H1 (cell line): ENCODE measurements at regions not wholly inside any gene's neighbourhood (a gene's known extent, or its start where the extent isn't known, plus 50 kb on each side); places are given as distances from the start of the nearest gene placed in this dataset.

ENCODE experiments used
- CTCF ChIA-PET: fragments of 300-600 bp; sonication (Branson Sonifier 250); formaldehyde crosslinking; loops from one replicate; lab custom pipeline; 2021; ENCODE audit not compliant: partially characterized antibody; lab: Charles Lee
- POLR2A ChIA-PET: fragments of 300-600 bp; sonication (Branson Sonifier 250); formaldehyde crosslinking; loops from one replicate; lab custom pipeline; 2021; ENCODE audit warnings: inconsistent platforms; ENCODE audit not compliant: partially characterized antibody; lab: Charles Lee
- DNase-seq, 2 experiments: peaks; one replicate each; pipeline versions ENCODE4 v3.0.0 to v3.0.0-alpha.2; 2010 to 2022; ENCODE audit warnings: low spot score in 2 of 2, low read depth in 1 of 2, mixed read lengths in 1 of 2
- FAIRE-seq: peaks from 2 replicates; lab custom pipeline; 2011; peaks lifted over from hg19 to GRCh38; lab: Jason Lieb, UNC
- H2AFZ ChIP-seq: 2 replicates; pipeline ENCODE4 v1.8.1; 2012; ENCODE audit warnings: low read length, inconsistent platforms
- H2AK5ac ChIP-seq: 2 replicates; pipeline ENCODE4 v1.6.1; 2013; ENCODE audit warnings: low read depth, low read length
- H2BK120ac ChIP-seq: replicated peaks from 2 replicates; pipeline ENCODE3; 2013; ENCODE audit warnings: low read depth, low read length, inconsistent platforms
- H2BK12ac ChIP-seq: 2 replicates; pipeline ENCODE4 v1.6.1; 2013; ENCODE audit warnings: low read depth, low read length
- H2BK15ac ChIP-seq: 2 replicates; pipeline ENCODE4 v1.6.1; 2013; ENCODE audit warnings: low read length
- H2BK20ac ChIP-seq: 2 replicates; pipeline ENCODE4 v1.6.1; 2013; ENCODE audit warnings: low read length
- H2BK5ac ChIP-seq: 2 replicates; pipeline ENCODE4 v1.6.1; 2013; ENCODE audit warnings: low read depth, low read length
- H3K14ac ChIP-seq: 2 replicates; pipeline ENCODE4 v1.6.1; 2013; ENCODE audit warnings: inconsistent platforms; ENCODE audit not compliant: insufficient read length
- H3K18ac ChIP-seq: 2 replicates; pipeline ENCODE4 v1.6.1; 2013; ENCODE audit warnings: low read length; ENCODE audit errors: extremely low read depth
- H3K23ac ChIP-seq: 2 replicates; pipeline ENCODE4 v1.6.1; 2013; ENCODE audit warnings: inconsistent platforms; ENCODE audit not compliant: insufficient read length
- H3K23me2 ChIP-seq: 2 replicates; pipeline ENCODE4 v1.6.1; 2013; ENCODE audit warnings: low read depth, low read length
- H3K27ac ChIP-seq: 2 replicates; pipeline ENCODE4 v1.6.1; 2011; ENCODE audit warnings: low read depth, low read length, inconsistent platforms
- H3K27me3 ChIP-seq, 4 experiments: replicated peaks in 1 of 4; 1 replicate in 1 of 4; 2 replicates in 3 of 4; pipeline versions ENCODE4 v1.6.1 to v1.8.1; 2011 to 2013; ENCODE audit warnings: low read length in 3 of 4, mild to moderate bottlenecking in 3 of 4, inconsistent platforms in 2 of 4, mixed read lengths in 2 of 4, moderate library complexity in 1 of 4; ENCODE audit not compliant: control insufficient read depth in 3 of 4, insufficient read depth in 3 of 4; ENCODE audit errors: extremely low read depth in 1 of 4
- H3K36me3 ChIP-seq, 4 experiments: 2 replicates each; pipeline versions ENCODE4 v1.6.1 to v1.8.1; 2011 to 2013; ENCODE audit warnings: mild to moderate bottlenecking in 4 of 4, low read length in 3 of 4, moderate library complexity in 2 of 4, control low read depth in 1 of 4, inconsistent platforms in 1 of 4; ENCODE audit not compliant: insufficient read depth in 4 of 4, control insufficient read depth in 2 of 4
- H3K4ac ChIP-seq: replicated peaks from 2 replicates; pipeline ENCODE3; 2013; ENCODE audit warnings: low read length, low read depth, mixed read lengths, inconsistent platforms; ENCODE audit not compliant: insufficient read length
- H3K4me1 ChIP-seq, 4 experiments: replicated peaks in 1 of 4; 1 replicate in 1 of 4; 2 replicates in 3 of 4; pipeline versions ENCODE4 v1.6.1 to v1.8.1; 2011 to 2013; ENCODE audit warnings: low read length in 3 of 4, inconsistent platforms in 2 of 4, mixed read lengths in 1 of 4; ENCODE audit not compliant: insufficient read depth in 4 of 4, control insufficient read depth in 3 of 4
- H3K4me2 ChIP-seq, 2 experiments: 2 replicates each; pipeline versions ENCODE4 v1.6.1 to v1.8.1; 2011 to 2013; ENCODE audit warnings: low read depth in 2 of 2, low read length in 2 of 2, control low read depth in 1 of 2, inconsistent platforms in 1 of 2, mild to moderate bottlenecking in 1 of 2; ENCODE audit not compliant: insufficient read depth in 1 of 2
- H3K4me3 ChIP-seq, 4 experiments: fragments of 200-600, 300-600 bp in 1 of 4; sonication (generic), shearing (Covaris generic), sonication (Bioruptor Twin) in 1 of 4; 2 replicates each; pipeline versions ENCODE4 v1.5.1 to v1.8.1; 2011 to 2016; ENCODE audit warnings: low read length in 4 of 4, low read depth in 3 of 4, control low read depth in 2 of 4, inconsistent platforms in 2 of 4, mild to moderate bottlenecking in 2 of 4, mixed read lengths in 1 of 4, moderate library complexity in 1 of 4; ENCODE audit not compliant: insufficient read depth in 2 of 4; ENCODE audit errors: extremely low read depth in 1 of 4
- H3K56ac ChIP-seq: replicated peaks from 2 replicates; pipeline ENCODE3; 2013; ENCODE audit warnings: low read depth, mild to moderate bottlenecking, mixed read lengths, low read length, inconsistent platforms; ENCODE audit not compliant: insufficient read length
- H3K79me1 ChIP-seq: 2 replicates; pipeline ENCODE4 v1.6.1; 2013; ENCODE audit warnings: low read depth, low read length, control low read depth
- H3K79me2 ChIP-seq, 2 experiments: 2 replicates each; pipeline versions ENCODE4 v1.6.1 to v1.8.1; 2012 to 2013; ENCODE audit warnings: low read length in 2 of 2, mild to moderate bottlenecking in 2 of 2, inconsistent platforms in 1 of 2; ENCODE audit not compliant: insufficient read depth in 2 of 2, control insufficient read depth in 1 of 2
- H3K9ac ChIP-seq, 4 experiments: replicated peaks in 1 of 4; 1 replicate in 1 of 4; 2 replicates in 3 of 4; pipeline versions ENCODE4 v1.6.1 to v1.8.1; 2011 to 2013; ENCODE audit warnings: low read depth in 3 of 4, low read length in 3 of 4, control low read depth in 2 of 4, mild to moderate bottlenecking in 2 of 4, moderate library complexity in 2 of 4, inconsistent platforms in 1 of 4; ENCODE audit errors: extremely low read depth in 1 of 4
- H3K9me3 ChIP-seq, 2 experiments: 2 replicates each; pipeline versions ENCODE4 v1.6.1 to v1.8.1; 2012 to 2013; ENCODE audit warnings: mild to moderate bottlenecking in 2 of 2, moderate library complexity in 2 of 2, control low read depth in 1 of 2, inconsistent platforms in 1 of 2, low read depth in 1 of 2, low read length in 1 of 2, mixed read lengths in 1 of 2; ENCODE audit not compliant: insufficient read depth in 2 of 2
- H4K20me1 ChIP-seq, 2 experiments: replicated peaks in 1 of 2; 2 replicates each; pipeline versions ENCODE3 to v1.8.1; 2011 to 2013; ENCODE audit warnings: inconsistent platforms in 2 of 2, low read length in 2 of 2, mild to moderate bottlenecking in 1 of 2; ENCODE audit not compliant: insufficient read depth in 2 of 2, control insufficient read depth in 1 of 2
- H4K5ac ChIP-seq: 2 replicates; pipeline ENCODE4 v1.6.1; 2013; ENCODE audit warnings: low read length, low read depth, mixed read lengths, inconsistent platforms; ENCODE audit not compliant: insufficient read length
- H4K8ac ChIP-seq: 2 replicates; pipeline ENCODE4 v1.8.0; 2013; ENCODE audit warnings: mild to moderate bottlenecking, moderate library complexity, low read length, inconsistent platforms; ENCODE audit not compliant: insufficient read depth; ENCODE audit errors: extremely low read depth
- H4K91ac ChIP-seq: replicated peaks from 2 replicates; pipeline ENCODE3; 2013; ENCODE audit warnings: low read length, mixed read lengths, inconsistent platforms; ENCODE audit not compliant: insufficient read length
- ATF2 ChIP-seq: IDR thresholded peaks from 2 replicates; pipeline ENCODE4 v1.6.1; 2012; ENCODE audit warnings: low read length, inconsistent platforms
- BCL11A ChIP-seq, 2 experiments: IDR thresholded peaks; one replicate each; pipeline ENCODE4 v1.6.1; 2011; ENCODE audit warnings: low read depth in 2 of 2, low read length in 2 of 2, mild to moderate bottlenecking in 2 of 2
- E2F6 ChIP-seq: IDR thresholded peaks from 2 replicates; pipeline ENCODE4 v1.6.1; 2012; ENCODE audit warnings: inconsistent platforms
- MAX ChIP-seq: IDR thresholded peaks from 2 replicates; pipeline ENCODE4 v1.6.1; 2012; ENCODE audit warnings: inconsistent platforms
- POU5F1 ChIP-seq: IDR thresholded peaks from 2 replicates; pipeline ENCODE4 v1.6.1; 2011; ENCODE audit warnings: low read depth, mild to moderate bottlenecking, low read length, moderate library complexity
- SIRT6 ChIP-seq: IDR thresholded peaks from one replicate; pipeline ENCODE4 v1.7.1; 2012; ENCODE audit warnings: low read length, inconsistent platforms
- SP4 ChIP-seq: IDR thresholded peaks from 2 replicates; pipeline ENCODE4 v1.6.1; 2012; ENCODE audit warnings: low read length, inconsistent platforms
- SUZ12 ChIP-seq: fragments of 200-600 bp; sonication (generic); IDR thresholded peaks from 2 replicates; pipeline ENCODE4 v1.6.1; 2012; ENCODE audit warnings: mild to moderate bottlenecking, inconsistent platforms, low read length, moderate library complexity, mixed read lengths
- TCF12 ChIP-seq: IDR thresholded peaks from 2 replicates; pipeline ENCODE4 v1.6.1; 2011; ENCODE audit warnings: low read depth, mild to moderate bottlenecking, low read length
- WGBS, 2 experiments: shearing (Covaris generic) in 1 of 2; methylation state at CpG; one replicate each; pipeline versions ENCODE4 v1.1.6 to v1.1.7; 2013 to 2015; ENCODE audit warnings: low lambda C conversion rate in 2 of 2, mixed read lengths in 2 of 2, inconsistent platforms in 1 of 2, low coverage in 1 of 2, missing lambda C conversion rate in 1 of 2; ENCODE audit not compliant: insufficient replicate concordance in 2 of 2, insufficient coverage in 1 of 2, insufficient read length in 1 of 2; ENCODE audit errors: extremely low coverage in 1 of 2, missing lambda C conversion rate in 1 of 2; 5-methylcytosine and 5-hydroxymethylcytosine counted together

- Histone ChIP-seq H3K27me3 (no peaks in the 10 kb centered on the region), H4K20me1 (peaks cover 0 to 6% of the 10 kb centered on the region in 2 experiments), H3K4me1 (peaks cover 10 to 37% (median 29%) of the 10 kb centered on the region in 4 experiments), H2AFZ (no peak overlapping the region), H3K4ac (no peak overlapping the region), H3K56ac (no peak overlapping the region), H3K23me2 (no peaks in the 10 kb centered on the region), H3K79me1 (peaks cover 10% of the 10 kb centered on the region), H3K18ac (no peak overlapping the region; the same call in 1 of the 2 replicates), H3K36me3 (peaks cover 0 to 3% (median 0%) of the 10 kb centered on the region in 4 experiments; a peak in 1 of 8 replicates), H3K27ac (peak overlapping the region; percentile 46; the same call in 1 of the 2 replicates), H2BK12ac (no peak overlapping the region), H4K8ac (no peak overlapping the region), H2AK5ac (no peak overlapping the region), H3K4me3 (peak overlapping the region; percentile 1 to 51 (median 4); a peak in 5 of 8 replicates), H4K91ac (peak overlapping the region; percentile 22), H3K9ac (no peak overlapping the region), H2BK5ac (peak overlapping the region; percentile 82; the same call in 1 of the 2 replicates), H3K14ac (no peak overlapping the region), H3K23ac (no peak overlapping the region), H4K5ac (peak overlapping the region; percentile 52), H2BK120ac (peak overlapping the region; percentile 96), H2BK15ac (no peak overlapping the region), H3K79me2 (peaks cover 0 to 90% of the 10 kb centered on the region in 2 experiments; a peak in 3 of 4 replicates), H3K9me3 (no peaks in the 10 kb centered on the region), H3K4me2 (peak overlapping the region; percentile 63 to 66), H2BK20ac (no peak overlapping the region)
- CTCF ChIA-PET = interaction anchor here (0.6 to 1.3 kb wide), 6 partner anchors 27 to 173 kb away, joined by 3 read pairs; partner anchors contain the start of gene SOX4
- POLR2A ChIA-PET = interaction anchor here (1.0 to 5.2 kb wide), 12 partner anchors 9 to 147 kb away, joined by 3 to 25 read pairs (median 4); partner anchors contain the start of gene SOX4
- DNase-seq (no peak), FAIRE-seq (no peak)
- WGBS, 2 experiments = 5% methylated on average over 6 of the region's 6 CpGs; no CpG with 5 or more reads in 1 of the 2 experiments
- no peak for TF ChIP-seq SUZ12
- TF ChIP-seq TCF12 = 0 out of 2 replicates have a peak, but pooled peaks have one; percentile 41
- no peak for TF ChIP-seq E2F6
- TF ChIP-seq BCL11A (IDR thresholded peaks at IDR 0.05; ENCODE audit: low read depth in 2 of 2, low read length in 2 of 2) = no peak
- no peak for TF ChIP-seq POU5F1
- no peak for TF ChIP-seq SIRT6
- no peak for TF ChIP-seq SP4
- TF ChIP-seq MAX = no peak
- TF ChIP-seq ATF2 = no peak
Measured at GRCh38 chr6:21741221-21742109, 147.9 kb downstream of the SOX4 start.
